Stimulated activated naive CD8-positive, alpha-beta T cell treated with anti-CD3 and anti-CD28 coated beads, Interleukin-15, Interleukin-2, amounts not matched to agents 100 ng/mL and 50 ng/mL, for 24 hours (primary cell): ENCODE measurements at regions not wholly inside any gene's neighbourhood (a gene's known extent, or its start where the extent isn't known, plus 50 kb on each side); places are given as distances from the start of the nearest gene placed in this dataset.
"Not testable (repeated sequence)": the region's sequence is repeated elsewhere in the genome, so short reads cannot be mapped to it uniquely, and the experiment has no call there.

Experiments used
- H3K27ac Mint-ChIP-seq: one replicate; pipeline ENCODE4 v1.8.0; 2021; ENCODE audit warnings: mild to moderate bottlenecking, mixed read lengths
- H3K27me3 Mint-ChIP-seq: one replicate; pipeline ENCODE4 v1.8.0; 2021; ENCODE audit warnings: mixed read lengths
- H3K36me3 Mint-ChIP-seq: one replicate; pipeline ENCODE4 v1.8.0; 2021; ENCODE audit warnings: low read depth, mixed read lengths
- H3K4me1 Mint-ChIP-seq: one replicate; pipeline ENCODE4 v1.8.0; 2021; ENCODE audit warnings: low read depth, mixed read lengths
- H3K4me3 Mint-ChIP-seq: one replicate; pipeline ENCODE4 v1.8.0; 2021; ENCODE audit warnings: mild to moderate bottlenecking, mixed read lengths
- H3K9me3 Mint-ChIP-seq: one replicate; pipeline ENCODE4 v1.8.0; 2021; ENCODE audit warnings: mixed read lengths

DNA sequence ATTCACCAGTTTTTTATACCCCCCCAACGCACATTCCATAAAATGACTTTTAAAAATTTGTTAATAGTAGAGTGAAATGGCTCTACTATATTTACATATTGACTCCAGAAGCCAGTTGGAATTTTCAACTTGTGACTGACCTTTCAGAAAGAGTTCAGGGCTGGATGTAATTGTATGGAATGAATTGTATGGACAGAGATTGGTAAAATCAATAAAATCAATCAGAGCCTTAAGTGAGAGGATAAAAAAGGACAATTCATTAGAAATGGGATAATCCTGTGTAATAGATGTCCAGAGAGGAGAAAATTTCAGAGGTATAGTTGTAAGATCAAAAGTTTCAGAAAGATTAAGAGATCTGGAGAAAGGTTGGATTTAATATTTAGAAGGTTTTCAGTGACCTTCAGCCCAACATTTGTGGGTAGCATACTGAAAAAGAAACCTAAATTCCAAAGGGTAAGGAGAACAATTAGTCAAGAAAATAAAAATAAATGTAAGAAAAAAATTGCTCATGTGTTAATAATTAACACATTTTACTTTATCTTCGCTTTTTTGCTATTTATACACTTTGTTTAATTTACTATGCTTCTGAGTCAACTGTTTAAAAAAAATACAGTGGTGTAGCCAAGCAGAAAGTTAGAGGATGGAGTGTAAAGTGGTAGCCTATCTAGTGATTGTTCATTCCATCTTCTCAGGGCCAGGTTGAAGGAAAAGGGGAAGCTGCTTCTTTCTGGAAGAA lies 385.4 kb upstream of the TMEFF2 start:
- H3K27ac Mint-ChIP-seq, result no peak overlapping the region
- peaks cover 3% of the 10 kb centered on the region for H3K9me3 Mint-ChIP-seq
- no peaks in the 10 kb centered on the region for H3K27me3 Mint-ChIP-seq
- H3K36me3 Mint-ChIP-seq, result no peaks in the 10 kb centered on the region
- H3K4me1 Mint-ChIP-seq, result no peaks in the 10 kb centered on the region
- no peak overlapping the region for H3K4me3 Mint-ChIP-seq

DNA sequence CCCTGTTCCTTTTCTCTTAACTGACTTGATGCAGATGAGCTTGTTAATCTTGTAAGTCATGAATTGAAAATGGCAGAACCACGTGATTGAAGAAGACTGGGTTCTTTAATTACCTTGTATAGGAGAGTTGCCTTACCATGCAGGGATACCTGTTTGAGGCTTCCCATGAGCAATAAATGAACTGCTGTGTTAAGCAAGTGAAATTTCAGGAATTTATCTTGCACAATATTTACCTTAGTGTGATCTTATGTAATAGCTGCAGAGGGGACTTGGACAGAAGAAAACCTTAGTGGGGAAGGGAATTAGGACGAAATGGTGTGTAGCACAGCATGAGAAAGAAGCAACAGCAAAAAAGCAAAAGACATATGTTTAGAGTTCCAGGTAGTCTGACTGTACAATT lies 384.0 kb upstream of the TMEFF2 start:
- H3K9me3 Mint-ChIP-seq, result peaks cover 3% of the 10 kb centered on the region
- no peak overlapping the region for H3K27ac Mint-ChIP-seq
- no peaks in the 10 kb centered on the region for H3K36me3 Mint-ChIP-seq
- no peak overlapping the region for H3K4me3 Mint-ChIP-seq
- no peaks in the 10 kb centered on the region for H3K4me1 Mint-ChIP-seq
- no peaks in the 10 kb centered on the region for H3K27me3 Mint-ChIP-seq

DNA sequence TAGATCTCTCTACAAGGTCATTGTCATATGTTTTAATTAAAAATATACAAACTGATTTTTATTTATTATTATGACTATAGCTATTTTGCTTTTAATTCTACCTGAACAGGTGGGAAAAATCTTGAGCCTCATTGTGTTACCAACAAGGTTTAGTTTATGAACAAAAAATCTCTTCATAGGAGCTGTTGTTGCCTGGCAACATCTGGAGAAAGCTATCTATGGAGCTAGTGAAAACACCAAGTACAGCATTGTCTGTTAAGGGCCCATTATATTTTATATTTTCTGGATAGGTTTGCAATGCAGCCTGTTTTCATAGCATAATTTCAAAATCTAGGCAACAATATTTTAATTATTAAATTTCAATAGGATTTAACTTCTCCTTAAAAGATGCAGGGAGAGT lies 383.0 kb upstream of the TMEFF2 start:
- H3K9me3 Mint-ChIP-seq, result peaks cover 3% of the 10 kb centered on the region
- no peaks in the 10 kb centered on the region for H3K4me1 Mint-ChIP-seq
- no peak overlapping the region for H3K4me3 Mint-ChIP-seq
- H3K27me3 Mint-ChIP-seq, result no peaks in the 10 kb centered on the region
- H3K27ac Mint-ChIP-seq, result no peak overlapping the region
- H3K36me3 Mint-ChIP-seq, result no peaks in the 10 kb centered on the region

DNA sequence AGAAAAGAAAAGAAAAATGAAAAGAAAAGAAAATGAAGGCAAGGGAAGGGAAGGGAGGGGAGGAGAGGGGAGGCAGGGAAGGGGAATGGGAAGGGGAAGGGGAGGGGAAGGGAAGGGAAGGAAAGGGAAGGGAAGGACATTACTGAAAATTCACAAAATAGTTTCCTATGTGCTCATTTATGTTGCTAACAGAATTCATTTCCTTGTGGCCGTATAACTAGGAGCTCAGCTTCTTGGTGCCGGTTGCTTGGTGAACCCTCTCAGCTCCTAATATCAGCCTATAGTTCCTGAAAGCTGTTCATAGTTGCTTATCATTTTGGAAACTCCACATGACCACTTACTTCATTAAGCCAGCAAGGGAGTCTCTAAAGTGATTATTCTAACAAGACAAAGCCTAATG lies 379.8 kb upstream of the TMEFF2 start:
- H3K27ac Mint-ChIP-seq, result no peak overlapping the region
- no peaks in the 10 kb centered on the region for H3K4me1 Mint-ChIP-seq
- no peaks in the 10 kb centered on the region for H3K36me3 Mint-ChIP-seq
- H3K9me3 Mint-ChIP-seq, result peaks cover 4% of the 10 kb centered on the region
- no peak overlapping the region for H3K4me3 Mint-ChIP-seq
- no peaks in the 10 kb centered on the region for H3K27me3 Mint-ChIP-seq

DNA sequence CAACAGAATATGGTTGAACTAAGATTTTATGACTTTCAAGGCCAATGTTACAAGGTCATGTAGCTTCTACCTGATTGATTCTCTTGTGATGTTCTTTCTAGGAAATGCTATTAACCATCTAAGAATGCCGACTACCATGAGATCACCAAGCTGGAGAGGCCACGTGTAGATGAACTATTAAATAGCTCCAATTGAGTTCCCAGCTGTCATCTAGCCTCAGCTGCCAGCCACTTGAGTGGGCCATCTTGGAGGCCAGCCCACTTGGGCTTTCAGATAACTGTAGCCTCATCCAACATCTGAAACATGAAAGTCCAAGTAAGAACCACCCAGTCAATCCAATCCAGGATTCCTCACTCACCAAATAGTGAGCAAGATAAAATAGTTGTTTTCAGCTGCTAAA lies 376.9 kb upstream of the TMEFF2 start:
- Mint-ChIP-seq H3K27me3 (no peaks in the 10 kb centered on the region), H3K36me3 (no peaks in the 10 kb centered on the region), H3K4me1 (no peaks in the 10 kb centered on the region), H3K9me3 (peaks cover 4% of the 10 kb centered on the region), H3K4me3 (no peak overlapping the region), H3K27ac (no peak overlapping the region)

DNA sequence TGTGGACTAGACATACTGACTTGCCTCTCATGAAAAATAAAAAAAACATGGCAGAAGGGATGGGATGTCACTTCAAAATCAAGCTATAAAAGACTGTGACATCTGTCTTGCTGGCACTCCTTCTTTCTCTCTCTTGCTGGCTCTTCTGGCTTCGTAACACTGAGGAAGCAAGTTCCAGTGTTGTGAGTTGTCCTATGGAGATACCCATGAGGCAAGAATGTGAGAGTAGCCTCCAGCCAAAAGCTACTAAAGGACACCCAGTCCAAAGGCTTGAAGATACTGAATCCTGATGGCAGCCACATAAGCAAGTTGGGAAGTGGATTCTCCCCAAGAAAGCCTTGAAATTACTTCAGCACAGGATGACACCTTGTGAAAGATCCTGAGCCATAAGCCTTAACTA lies 376.1 kb upstream of the TMEFF2 start:
- H3K9me3 Mint-ChIP-seq, result peaks cover 4% of the 10 kb centered on the region
- H3K4me1 Mint-ChIP-seq, result no peaks in the 10 kb centered on the region
- H3K27me3 Mint-ChIP-seq, result no peaks in the 10 kb centered on the region
- no peak overlapping the region for H3K27ac Mint-ChIP-seq
- H3K36me3 Mint-ChIP-seq, result no peaks in the 10 kb centered on the region
- H3K4me3 Mint-ChIP-seq, result no peak overlapping the region

DNA sequence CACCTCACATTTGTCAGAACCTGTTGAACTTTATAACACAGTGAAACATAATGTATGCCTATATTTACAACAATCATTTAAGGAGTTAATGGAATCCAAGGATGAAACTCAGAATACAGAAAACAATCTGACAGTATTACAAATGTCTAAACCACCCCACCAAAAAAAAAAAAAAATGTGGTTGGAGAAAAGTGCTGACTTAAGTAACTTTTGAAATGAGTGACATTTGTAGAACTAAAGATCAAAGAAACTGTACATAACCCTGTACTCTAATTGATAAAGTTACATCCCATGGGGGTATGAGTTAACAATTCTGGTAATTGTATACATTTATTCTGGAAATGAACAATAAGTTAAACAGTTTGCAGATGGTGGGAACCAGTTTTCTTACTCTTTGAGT lies 372.1 kb upstream of the TMEFF2 start:
- Mint-ChIP-seq H3K27me3 (no peaks in the 10 kb centered on the region), H3K4me3 (no peak overlapping the region), H3K4me1 (no peaks in the 10 kb centered on the region), H3K27ac (no peak overlapping the region), H3K36me3 (no peaks in the 10 kb centered on the region), H3K9me3 (peaks cover 8% of the 10 kb centered on the region)

DNA sequence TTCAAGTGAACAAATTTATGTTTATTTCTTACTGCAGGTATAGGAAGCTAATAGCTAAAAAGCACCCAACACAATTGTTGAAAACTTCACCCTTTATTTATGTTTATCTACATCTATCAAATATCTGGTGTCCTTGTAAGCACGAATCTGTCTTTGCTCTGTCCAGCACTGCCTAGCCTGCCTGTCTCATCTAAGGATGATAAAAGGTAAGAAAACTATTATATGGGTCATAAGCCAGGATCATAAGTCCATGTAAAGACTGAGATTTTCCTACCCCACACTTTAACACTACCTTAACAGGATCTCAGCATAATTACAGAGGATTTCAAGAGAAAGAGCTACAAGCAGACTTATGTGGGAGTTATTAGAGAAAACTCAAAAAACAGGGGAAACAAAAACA lies 365.6 kb upstream of the TMEFF2 start:
- Mint-ChIP-seq H3K27me3 (no peaks in the 10 kb centered on the region), H3K36me3 (no peaks in the 10 kb centered on the region), H3K4me3 (no peak overlapping the region), H3K4me1 (no peaks in the 10 kb centered on the region), H3K27ac (no peak overlapping the region), H3K9me3 (peaks cover 4% of the 10 kb centered on the region)

DNA sequence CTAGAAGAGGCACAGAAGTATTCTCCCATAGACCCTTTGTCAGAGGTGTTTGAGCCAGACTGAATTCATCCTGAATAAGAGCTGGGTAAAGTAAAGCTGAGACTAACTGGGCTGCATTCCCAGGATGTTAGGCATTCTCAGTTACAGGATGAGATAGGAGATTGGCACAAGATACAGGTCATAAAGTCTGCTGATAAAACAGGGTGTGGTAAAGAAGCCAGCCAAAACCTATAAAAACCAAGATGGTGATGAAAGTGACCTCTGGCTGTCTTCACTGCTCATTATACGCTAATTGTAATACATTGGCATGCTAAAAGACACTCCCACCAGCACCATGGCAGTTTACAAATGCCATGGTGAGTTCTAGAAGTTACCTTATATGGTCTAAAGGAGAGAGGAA lies 364.9 kb upstream of the TMEFF2 start:
- H3K27me3 Mint-ChIP-seq, result no peaks in the 10 kb centered on the region
- no peaks in the 10 kb centered on the region for H3K4me1 Mint-ChIP-seq
- H3K9me3 Mint-ChIP-seq, result peaks cover 4% of the 10 kb centered on the region
- H3K27ac Mint-ChIP-seq, result no peak overlapping the region
- no peak overlapping the region for H3K4me3 Mint-ChIP-seq
- H3K36me3 Mint-ChIP-seq, result no peaks in the 10 kb centered on the region

DNA sequence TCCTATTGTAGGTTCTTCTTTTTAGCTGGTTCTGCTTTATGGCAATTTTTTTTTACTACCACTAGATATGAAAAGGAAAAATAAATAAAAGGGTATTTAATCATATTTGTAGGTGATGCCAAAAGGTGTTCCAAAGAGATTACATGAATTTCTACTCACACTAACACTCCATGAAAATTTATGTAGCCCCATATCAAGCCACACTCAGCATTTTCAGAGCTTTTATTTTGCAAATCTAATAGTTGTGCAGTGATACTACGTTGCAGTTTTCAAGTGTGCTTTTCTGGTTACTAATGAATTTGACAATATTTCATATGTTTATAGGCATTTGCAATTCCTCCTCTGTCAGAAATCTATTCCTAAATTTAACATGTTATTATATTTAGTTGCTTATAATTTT lies 363.9 kb upstream of the TMEFF2 start:
- no peaks in the 10 kb centered on the region for H3K4me1 Mint-ChIP-seq
- H3K9me3 Mint-ChIP-seq, result peaks cover 2% of the 10 kb centered on the region
- no peak overlapping the region for H3K4me3 Mint-ChIP-seq
- no peaks in the 10 kb centered on the region for H3K36me3 Mint-ChIP-seq
- H3K27me3 Mint-ChIP-seq, result no peaks in the 10 kb centered on the region
- no peak overlapping the region for H3K27ac Mint-ChIP-seq

DNA sequence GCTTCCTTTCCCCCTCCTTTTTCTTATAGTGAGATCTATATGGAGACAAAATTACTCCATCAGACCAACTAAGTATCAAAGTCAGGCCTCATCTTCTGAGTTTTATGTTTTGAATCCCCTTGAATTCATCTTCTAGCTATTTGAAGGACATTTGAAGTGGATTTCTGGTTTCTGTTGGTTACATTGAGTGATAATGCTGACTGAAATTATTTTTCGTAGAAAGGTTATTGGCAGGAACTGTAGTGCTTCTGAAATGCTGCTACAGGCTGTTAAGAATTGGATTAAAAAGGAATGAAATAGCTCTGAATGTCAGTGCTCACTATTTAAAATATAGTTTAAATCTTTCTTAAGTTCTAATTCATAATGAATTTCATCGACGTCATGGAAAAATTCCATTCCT lies 361.0 kb upstream of the TMEFF2 start:
- no peaks in the 10 kb centered on the region for H3K36me3 Mint-ChIP-seq
- no peaks in the 10 kb centered on the region for H3K27me3 Mint-ChIP-seq

DNA sequence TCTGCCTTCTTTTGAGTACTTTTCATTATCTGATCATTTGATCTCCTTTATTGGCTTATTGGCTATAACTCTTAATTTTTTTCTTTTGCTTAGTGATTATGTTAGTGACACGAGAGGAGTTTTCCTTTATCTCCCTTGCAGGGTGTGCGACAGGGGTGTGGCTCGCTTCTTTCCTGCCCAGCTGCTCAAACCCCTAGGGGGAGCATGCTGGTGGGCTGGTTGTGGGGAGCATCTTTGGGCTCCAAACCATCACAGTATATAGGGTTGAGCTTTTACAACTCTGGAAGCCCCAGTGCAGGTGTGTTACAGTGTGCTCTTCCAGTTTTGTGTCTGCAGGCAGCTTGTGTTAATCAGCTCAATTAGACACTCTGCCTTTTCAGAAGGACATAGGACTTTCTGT lies 357.0 kb upstream of the TMEFF2 start:
- Mint-ChIP-seq H3K4me1 (no peaks in the 10 kb centered on the region), H3K9me3 (no peaks in the 10 kb centered on the region), H3K36me3 (no peaks in the 10 kb centered on the region), H3K27ac (no peak overlapping the region), H3K27me3 (no peaks in the 10 kb centered on the region), H3K4me3 (no peak overlapping the region)

More for the DNA sequence above, 361.0 kb upstream of the TMEFF2 start:
- H3K4me1 Mint-ChIP-seq, result no peaks in the 10 kb centered on the region
- H3K27ac Mint-ChIP-seq, result no peak overlapping the region
- no peak overlapping the region for H3K4me3 Mint-ChIP-seq
- no peaks in the 10 kb centered on the region for H3K9me3 Mint-ChIP-seq

DNA sequence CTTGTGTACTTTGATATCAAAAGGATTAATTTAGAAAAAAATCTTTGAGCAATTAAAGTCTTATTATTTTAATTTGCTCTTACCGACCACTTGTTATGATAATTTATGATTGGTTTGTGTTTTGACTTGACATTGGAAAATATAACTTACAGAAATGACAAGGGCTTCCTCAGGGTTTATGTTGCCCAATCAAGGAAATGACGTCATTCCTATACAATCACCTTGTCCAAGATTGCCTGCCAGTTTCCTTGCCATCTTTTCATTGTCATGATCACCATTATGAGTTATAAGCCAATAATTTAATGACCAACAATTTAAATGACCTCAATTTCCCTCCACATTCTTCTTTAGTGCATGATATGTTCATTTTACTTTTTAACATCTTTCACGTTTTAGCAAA lies 351.8 kb upstream of the TMEFF2 start:
- Mint-ChIP-seq H3K9me3 (no peaks in the 10 kb centered on the region), H3K27me3 (no peaks in the 10 kb centered on the region), H3K4me3 (no peak overlapping the region), H3K36me3 (no peaks in the 10 kb centered on the region), H3K27ac (no peak overlapping the region), H3K4me1 (no peaks in the 10 kb centered on the region)

DNA sequence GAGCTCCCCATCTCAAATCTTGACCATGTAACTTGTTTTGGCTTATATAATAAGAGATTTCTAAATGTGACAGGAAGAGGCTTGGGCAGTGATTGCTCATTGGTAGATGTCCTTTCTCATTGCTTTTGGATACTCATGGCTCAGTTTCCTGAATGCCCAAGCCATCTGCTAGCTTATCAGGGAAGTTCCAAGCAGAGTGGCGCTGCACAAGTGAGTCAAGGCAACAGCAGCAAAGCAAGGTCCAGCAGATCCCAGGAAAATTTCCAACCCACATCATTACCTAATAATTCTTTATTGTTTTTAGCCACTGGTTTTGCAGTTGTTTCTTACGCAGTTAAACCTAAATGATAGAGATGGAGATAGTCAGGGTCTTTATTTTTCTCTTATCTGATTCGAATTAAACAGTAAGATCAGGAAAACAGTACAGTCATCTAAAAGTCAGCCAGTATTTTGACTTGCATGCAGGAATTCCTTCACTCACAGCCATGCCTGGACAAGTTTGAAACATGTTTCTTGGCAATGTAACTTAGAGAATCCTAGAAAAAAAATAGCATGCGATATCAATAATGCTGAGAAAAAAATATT lies 349.7 kb upstream of the TMEFF2 start:
- H3K27me3 Mint-ChIP-seq, result no peaks in the 10 kb centered on the region
- no peaks in the 10 kb centered on the region for H3K9me3 Mint-ChIP-seq
- H3K4me1 Mint-ChIP-seq, result no peaks in the 10 kb centered on the region
- H3K4me3 Mint-ChIP-seq, result no peak overlapping the region
- no peaks in the 10 kb centered on the region for H3K36me3 Mint-ChIP-seq
- no peak overlapping the region for H3K27ac Mint-ChIP-seq

DNA sequence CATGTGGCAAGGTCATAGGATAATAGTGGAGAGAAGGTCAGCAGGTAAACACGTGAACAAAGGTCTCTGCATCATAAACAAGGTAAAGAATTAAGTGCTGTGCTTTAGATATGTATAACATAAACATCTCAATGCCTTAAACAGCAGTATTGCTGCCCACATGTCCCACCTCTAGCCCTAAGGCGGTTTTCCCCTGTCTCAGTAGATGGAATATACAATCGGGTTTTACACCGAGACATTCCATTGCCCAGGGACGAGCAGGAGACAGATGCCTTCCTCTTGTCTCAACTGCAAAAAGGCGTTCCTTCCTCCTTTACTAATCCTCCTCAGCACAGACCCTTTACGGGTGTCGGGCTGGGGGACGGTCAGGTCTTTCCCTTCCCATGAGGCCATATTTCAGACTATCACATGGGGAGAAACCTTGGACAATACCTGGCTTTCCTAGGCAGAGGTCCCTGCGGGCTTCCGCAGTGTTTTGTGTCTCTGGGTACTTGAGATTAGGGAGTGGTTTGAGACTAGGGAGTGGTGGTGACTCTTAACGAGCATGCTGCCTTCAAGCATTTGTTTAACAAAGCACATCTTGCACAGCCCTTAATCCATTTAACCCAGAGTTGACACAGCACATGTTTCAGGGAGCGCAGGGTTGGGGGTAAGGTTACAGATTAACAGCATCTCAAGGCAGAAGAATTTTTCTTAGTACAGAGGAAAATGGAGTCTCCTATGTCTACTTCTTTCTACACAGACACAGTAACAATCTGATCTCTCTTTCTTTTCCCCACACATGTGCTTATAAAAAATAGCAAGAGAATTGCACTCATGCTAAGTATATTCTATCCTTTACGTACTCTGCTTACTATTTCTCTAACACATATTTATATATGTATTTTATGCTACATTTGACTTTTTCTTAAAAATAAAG lies 347.7 kb upstream of the TMEFF2 start:
- H3K27me3 Mint-ChIP-seq, H3K4me3 Mint-ChIP-seq, H3K4me1 Mint-ChIP-seq, H3K27ac Mint-ChIP-seq, H3K36me3 Mint-ChIP-seq, H3K9me3 Mint-ChIP-seq: not testable (repeated sequence)
